ENCODE measurements at regions not wholly inside any gene's neighbourhood (a gene's known extent, or its start where the extent isn't known, plus 50 kb on each side); places are given as distances from the start of the nearest gene placed in this dataset.
"Not testable (repeated sequence)": the region's sequence is repeated elsewhere in the genome, so short reads cannot be mapped to it uniquely, and the experiment has no call there.

DNA sequence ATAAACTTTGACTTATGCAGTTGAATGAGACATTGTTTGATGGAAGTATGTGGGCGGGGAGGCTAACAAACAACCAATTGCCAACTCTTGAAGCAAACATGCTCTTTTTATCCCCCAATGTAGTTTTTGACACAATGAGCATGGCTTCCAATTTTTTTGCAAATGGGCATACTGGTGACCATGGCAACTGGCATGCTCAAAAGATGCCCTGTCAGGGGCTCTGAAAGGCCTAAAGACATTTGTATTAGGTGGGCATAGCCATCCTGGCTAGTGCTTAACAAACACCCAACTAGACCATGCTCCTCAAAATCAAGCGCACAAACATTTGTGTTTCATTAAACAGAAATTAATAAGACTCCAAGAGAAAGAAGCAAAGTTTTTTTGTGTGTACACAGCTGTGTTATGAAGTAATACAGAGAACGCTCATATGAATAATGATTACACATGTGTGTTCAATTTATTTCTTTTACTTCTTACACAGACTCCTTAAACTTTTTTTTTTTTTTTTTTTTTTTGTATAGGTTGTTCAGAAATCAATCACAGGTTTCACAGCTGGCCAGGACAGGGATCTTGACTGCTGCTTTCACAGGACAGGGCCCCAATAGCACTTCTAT lies 95.6 kb downstream of the DLEU7 start:
- no peak for DNase-seq (ENCODE audit: low read depth)

- DNase-seq (ENCODE audit: low read depth): not testable (repeated sequence)
These were observed 90.3 kb downstream of the DLEU7 start for GRCh38 chr13:50753221-50753620.

DNA sequence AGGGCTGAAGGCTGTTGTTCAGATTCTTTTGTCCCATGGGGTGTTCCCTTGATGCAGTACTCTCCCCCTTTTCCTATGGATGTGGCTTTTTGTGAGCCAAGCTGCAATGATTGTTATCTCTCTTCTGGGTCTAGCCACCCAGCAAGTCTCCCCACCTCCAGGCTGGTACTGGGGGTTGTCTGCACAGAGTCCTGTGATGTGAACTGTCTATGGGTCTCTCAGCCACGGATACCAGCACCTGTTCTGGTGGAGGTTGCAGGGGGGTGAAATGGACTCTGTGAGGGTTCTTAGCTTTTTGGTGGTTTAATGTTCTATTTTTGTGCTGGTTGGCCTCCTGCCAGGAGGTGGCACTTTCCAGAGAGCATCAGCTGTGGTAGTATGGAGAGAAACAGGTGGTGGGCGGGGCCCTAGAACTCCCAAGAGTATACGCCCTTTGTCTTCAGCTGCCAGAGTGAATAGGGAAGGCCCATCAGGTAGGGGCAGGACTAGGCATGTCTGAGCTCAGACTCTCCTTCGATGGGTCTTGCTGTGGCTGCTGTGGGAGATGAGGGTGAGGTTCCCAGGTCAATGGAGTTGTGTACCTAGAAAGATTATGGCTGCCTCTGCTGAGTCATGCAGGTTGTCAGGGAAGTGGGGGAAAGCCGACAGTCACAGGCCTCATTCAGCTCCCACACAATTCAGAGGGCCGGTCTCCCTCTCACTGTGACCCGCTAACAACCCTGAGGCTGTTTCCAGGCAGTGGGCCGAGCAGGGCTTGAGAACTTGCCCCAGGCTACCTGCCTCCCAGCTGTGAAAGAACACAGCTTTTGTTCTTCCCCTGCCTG lies 87.4 kb downstream of the DLEU7 start:
- DNase-seq (ENCODE audit: low read depth): not testable (repeated sequence)

DNA sequence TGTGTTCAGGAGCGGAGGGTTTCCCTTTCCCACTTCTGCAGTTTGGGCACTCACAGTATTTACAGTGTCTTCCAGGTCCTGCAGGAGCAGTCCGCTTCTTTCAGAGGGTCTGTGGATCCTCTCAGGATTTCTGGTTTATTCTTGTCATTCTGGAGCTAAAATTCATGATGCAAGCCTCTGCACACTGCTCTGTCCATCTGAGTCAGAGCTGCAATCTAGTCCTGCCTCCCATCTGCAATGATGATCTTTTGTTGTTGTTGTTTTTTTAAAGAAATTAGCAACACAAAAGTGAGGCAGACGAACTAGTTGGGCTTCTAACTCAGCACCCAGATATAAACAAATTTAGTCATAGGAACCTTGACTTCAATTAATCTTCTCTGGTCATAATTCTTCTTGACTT lies 86.5 kb downstream of the DLEU7 start:
- no peak for DNase-seq (ENCODE audit: low read depth)

GRCh38 chr13:50758796-50759195 lies 84.7 kb downstream of the DLEU7 start:
- DNase-seq (ENCODE audit: low read depth): no peak

DNA sequence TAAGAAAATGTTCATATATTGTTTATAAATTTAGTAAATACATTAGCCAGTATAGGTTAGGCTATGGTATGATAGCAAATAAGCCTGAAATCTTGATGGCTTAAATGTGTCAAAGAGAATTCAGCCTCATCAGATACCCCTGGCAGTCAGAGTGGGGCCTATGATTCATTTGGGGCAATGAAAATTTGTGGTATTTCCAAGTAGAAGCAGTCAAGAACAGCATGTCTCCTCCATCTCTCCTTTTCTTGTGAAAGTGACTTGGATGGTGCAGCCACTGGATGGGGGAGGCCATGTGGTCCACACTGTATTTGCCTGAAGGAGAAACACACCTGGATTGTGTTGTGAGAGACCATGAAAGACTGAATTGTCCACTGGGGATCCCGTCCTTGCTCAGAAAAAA lies 82.7 kb downstream of the DLEU7 start:
- no peak for DNase-seq (ENCODE audit: low read depth)

GRCh38 chr13:50761406-50761805 lies 82.1 kb downstream of the DLEU7 start:
- no peak for DNase-seq (ENCODE audit: low read depth)

GRCh38 chr13:50762969-50763567 lies 80.4 kb downstream of the DLEU7 start:
- DNase-seq (ENCODE audit: low read depth): no peak

- DNase-seq (ENCODE audit: low read depth): no peak
These were observed 77.5 kb downstream of the DLEU7 start for GRCh38 chr13:50766013-50766412.

DNA sequence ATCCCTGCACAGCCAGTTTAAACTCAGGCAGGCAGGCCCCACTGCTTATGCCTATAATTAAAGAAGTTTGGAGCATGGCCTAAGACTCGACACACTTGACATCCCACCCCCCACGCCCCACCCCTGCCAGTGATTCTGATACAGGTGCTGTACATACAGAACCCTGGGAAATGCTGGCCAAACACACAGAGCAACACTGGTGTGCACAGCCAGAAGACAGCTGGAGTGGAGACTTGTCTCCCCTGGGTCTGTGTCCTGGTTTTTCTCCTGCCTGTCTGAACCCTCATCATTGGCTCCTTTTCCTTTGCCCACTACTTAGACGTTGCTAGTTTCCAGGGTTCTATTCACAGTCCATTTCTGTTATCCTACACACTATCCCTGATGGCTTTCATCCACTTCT lies 76.8 kb downstream of the DLEU7 start:
- DNase-seq (ENCODE audit: low read depth): no peak

- not testable (repeated sequence) for DNase-seq (ENCODE audit: low read depth)
These were observed 70.6 kb downstream of the DLEU7 start for GRCh38 chr13:50772881-50773280.
